ENCODE measurements at regions not wholly inside any gene's neighbourhood (a gene's known extent, or its start where the extent isn't known, plus 50 kb on each side); places are given as distances from the start of the nearest gene placed in this dataset.

GRCh38 chrX:10979956-10980355 lies 131.2 kb upstream of the HCCS start:
- DNase-seq = no peak
- Histone ChIP-seq H3K27me3 (replicated peaks in 1 of 7) (no peaks in the 10 kb centered on the region), H3K4me3 (no peak overlapping the region), H3K27ac (no peak overlapping the region), H3K9me3 (no peaks in the 10 kb centered on the region), H3K36me3 (no peaks in the 10 kb centered on the region), H3K4me1 (no peaks in the 10 kb centered on the region)
- 62 to 100% (median 66%) methylated on average over 1 of the region's 1 CpG for WGBS, 5 donors
- no peak for TF ChIP-seq POLR2A (IDR thresholded peaks at IDR 0.05)
- TF ChIP-seq POLR2AphosphoS5 (IDR thresholded peaks at IDR 0.05) = no peak
- TF ChIP-seq CTCF (IDR thresholded peaks at IDR 0.05 in 8 of 11, conservative IDR thresholded peaks at IDR 0.05 in 3 of 11) = no peak
- intact Hi-C loops (cut with DNase I; ENCODE audit: low total_unique reads) = no loop called here

GRCh38 chrX:10981506-10981905 lies 129.6 kb upstream of the HCCS start:
- no peaks in the 10 kb centered on the region for H3K36me3 ChIP-seq
- H3K4me1 ChIP-seq = no peaks in the 10 kb centered on the region
- H3K27me3 ChIP-seq (replicated peaks in 1 of 7) = no peaks in the 10 kb centered on the region
- intact Hi-C loops (cut with DNase I; ENCODE audit: low total_unique reads) = no loop called here
- H3K27ac ChIP-seq = no peak overlapping the region
- no peaks in the 10 kb centered on the region for H3K9me3 ChIP-seq
- no peak for TF ChIP-seq CTCF (IDR thresholded peaks at IDR 0.05 in 8 of 11, conservative IDR thresholded peaks at IDR 0.05 in 3 of 11)
- TF ChIP-seq POLR2AphosphoS5 (IDR thresholded peaks at IDR 0.05) = no peak
- no peak for TF ChIP-seq POLR2A (IDR thresholded peaks at IDR 0.05)
- no peak for DNase-seq
- no peak overlapping the region for H3K4me3 ChIP-seq
- 80 to 97% (median 88%) methylated on average over 3 of the region's 3 CpGs for WGBS, 5 donors

- TF ChIP-seq CTCF (IDR thresholded peaks at IDR 0.05 in 8 of 11, conservative IDR thresholded peaks at IDR 0.05 in 3 of 11) = no peak
- no peak for TF ChIP-seq POLR2AphosphoS5 (IDR thresholded peaks at IDR 0.05)
- TF ChIP-seq POLR2A (IDR thresholded peaks at IDR 0.05) = no peak
- intact Hi-C loops (cut with DNase I; ENCODE audit: low total_unique reads) = no loop called here
- no peaks in the 10 kb centered on the region for H3K4me1 ChIP-seq
- no peaks in the 10 kb centered on the region for H3K9me3 ChIP-seq
- DNase-seq = no peak
- no peak overlapping the region for H3K27ac ChIP-seq
- no peaks in the 10 kb centered on the region for H3K36me3 ChIP-seq
- H3K4me3 ChIP-seq = no peak overlapping the region
- WGBS, 5 donors = 78 to 95% (median 90%) methylated on average over 4 of the region's 4 CpGs
- no peaks in the 10 kb centered on the region for H3K27me3 ChIP-seq (replicated peaks in 1 of 7)
Measured at GRCh38 chrX:10983526-10983925, 127.6 kb upstream of the HCCS start.

- no peaks in the 10 kb centered on the region for H3K27me3 ChIP-seq (replicated peaks in 1 of 7)
- H3K27ac ChIP-seq = no peak overlapping the region
- no peak for DNase-seq
- H3K4me3 ChIP-seq = no peak overlapping the region
- TF ChIP-seq POLR2A (IDR thresholded peaks at IDR 0.05) = no peak
- H3K36me3 ChIP-seq = no peaks in the 10 kb centered on the region
- WGBS, 5 donors = 75 to 100% (median 90%) methylated on average over 1 of the region's 1 CpG
- no peaks in the 10 kb centered on the region for H3K9me3 ChIP-seq
- intact Hi-C loops (cut with DNase I; ENCODE audit: low total_unique reads) = no loop called here
- no peaks in the 10 kb centered on the region for H3K4me1 ChIP-seq
Measured at GRCh38 chrX:10984213-10984612, 126.9 kb upstream of the HCCS start.

GRCh38 chrX:10986616-10987015 lies 124.5 kb upstream of the HCCS start:
- no peak overlapping the region for H3K4me3 ChIP-seq
- DNase-seq = no peak
- TF ChIP-seq POLR2AphosphoS5 (IDR thresholded peaks at IDR 0.05) (no peak), CTCF (IDR thresholded peaks at IDR 0.05 in 8 of 11, conservative IDR thresholded peaks at IDR 0.05 in 3 of 11) (no peak), POLR2A (IDR thresholded peaks at IDR 0.05) (no peak)
- WGBS, 5 donors = 49 to 84% (median 78%) methylated on average over 2 of the region's 2 CpGs
- H3K36me3 ChIP-seq = no peaks in the 10 kb centered on the region
- no peaks in the 10 kb centered on the region for H3K4me1 ChIP-seq
- H3K27ac ChIP-seq = no peak overlapping the region
- no peaks in the 10 kb centered on the region for H3K27me3 ChIP-seq (replicated peaks in 1 of 7)
- H3K9me3 ChIP-seq = no peaks in the 10 kb centered on the region
- intact Hi-C loops (cut with DNase I; ENCODE audit: low total_unique reads) = no loop called here

Data from spleen (tissue), 11 donors.